Inflammatory macrophage (primary cell): ENCODE measurements at regions not wholly inside any gene's neighbourhood (a gene's known extent, or its start where the extent isn't known, plus 50 kb on each side); places are given as distances from the start of the nearest gene placed in this dataset.
"Not testable (repeated sequence)": the region's sequence is repeated elsewhere in the genome, so short reads cannot be mapped to it uniquely, and the experiment has no call there.

Source experiments
- DNase-seq, 2 donors: peaks; one replicate each; pipeline ENCODE4 v3.0.0-alpha.2; 2020 to 2022

GRCh38 chr10:117750616-117751015 lies 208.1 kb downstream of the EMX2 start:
- no peak for DNase-seq

GRCh38 chr10:117751259-117751658 lies 208.7 kb downstream of the EMX2 start:
- no peak for DNase-seq

- no peak for DNase-seq
These were observed 209.6 kb downstream of the EMX2 start for GRCh38 chr10:117752103-117752502.

DNA sequence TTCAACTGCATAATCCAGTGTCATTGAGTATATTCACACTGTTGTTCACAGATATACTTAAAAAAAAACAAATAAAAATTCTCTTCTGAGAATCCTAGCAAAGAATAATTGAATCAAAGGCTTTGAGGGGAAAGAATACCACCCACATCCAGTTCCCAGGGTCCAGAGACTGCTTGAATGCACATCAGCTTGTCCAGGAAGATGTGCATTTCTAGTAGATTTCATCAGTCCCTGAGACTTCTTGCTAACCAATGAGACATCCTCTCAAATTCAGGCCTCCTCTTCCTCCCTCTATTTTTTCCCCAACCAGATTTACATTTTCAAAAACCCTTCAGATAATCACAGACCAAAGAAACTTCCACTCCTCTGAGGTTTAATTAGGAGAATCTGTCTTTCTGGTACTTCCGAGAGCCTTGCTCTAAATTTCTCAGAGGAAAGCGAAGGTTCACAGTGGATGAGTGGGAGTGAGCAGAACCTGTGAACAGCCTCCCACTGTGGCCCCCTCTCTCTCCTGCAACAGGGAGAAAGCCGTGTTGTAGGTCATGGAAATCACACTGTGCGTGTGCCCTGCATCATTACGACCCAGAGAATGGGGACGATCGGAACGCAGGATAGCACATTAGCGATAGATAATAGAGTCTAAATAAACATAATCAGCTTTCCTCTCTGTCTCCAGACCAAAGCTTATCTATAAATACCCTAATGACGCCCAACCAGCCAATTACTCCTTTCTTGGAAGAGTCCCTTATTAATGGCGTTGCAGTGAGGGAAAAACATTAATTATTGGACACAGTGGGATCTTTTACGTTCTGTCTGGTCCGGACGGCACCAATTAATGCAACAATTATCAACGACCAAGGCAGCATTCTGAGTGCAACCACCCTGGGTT lies 212.5 kb downstream of the EMX2 start:
- DNase-seq: no peak

- no peak for DNase-seq
These were observed 213.1 kb downstream of the EMX2 start for GRCh38 chr10:117755659-117756014.

GRCh38 chr10:117757086-117757720 lies 214.7 kb downstream of the EMX2 start:
- DNase-seq: no peak

DNA sequence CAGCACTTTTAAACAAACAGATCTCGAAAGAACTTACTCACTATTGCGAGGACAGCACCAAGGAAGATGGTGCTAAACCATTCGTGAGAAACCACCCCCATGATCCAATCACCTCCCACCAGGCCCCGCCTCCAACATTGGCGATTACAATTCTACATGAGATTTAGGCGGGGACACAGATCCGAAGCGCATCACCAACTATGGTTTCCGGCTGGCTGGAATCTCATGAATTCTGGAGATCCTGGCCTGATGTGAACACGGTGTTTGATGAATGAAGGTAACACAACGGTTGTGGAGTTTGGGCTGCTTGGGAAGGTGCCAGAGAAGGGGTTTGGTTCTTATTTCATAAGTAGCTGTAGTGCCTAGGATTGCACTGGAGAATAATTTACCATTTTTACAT lies 216.7 kb downstream of the EMX2 start:
- DNase-seq: no peak

DNA sequence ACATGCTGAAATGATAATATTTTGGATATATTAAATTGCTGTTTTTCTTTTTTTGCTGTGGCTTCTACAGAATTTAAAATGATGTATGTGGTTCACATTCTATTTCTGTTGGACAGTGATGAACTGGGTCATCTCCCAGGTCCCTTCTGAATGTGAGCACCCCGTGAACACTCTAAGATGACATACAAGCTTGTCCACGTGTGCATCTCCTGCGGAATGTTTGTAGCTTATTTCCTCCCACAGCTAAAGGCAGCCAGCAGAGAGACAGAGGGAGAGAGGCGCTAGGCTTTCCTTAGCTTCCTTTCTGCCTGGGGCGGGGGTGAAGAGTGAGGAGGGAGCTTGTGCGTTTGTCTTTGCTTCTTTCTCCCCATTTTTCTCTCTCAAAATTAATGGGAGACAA lies 219.1 kb downstream of the EMX2 start:
- DNase-seq: no peak

GRCh38 chr10:117762126-117762818 lies 219.7 kb downstream of the EMX2 start:
- no peak for DNase-seq

DNA sequence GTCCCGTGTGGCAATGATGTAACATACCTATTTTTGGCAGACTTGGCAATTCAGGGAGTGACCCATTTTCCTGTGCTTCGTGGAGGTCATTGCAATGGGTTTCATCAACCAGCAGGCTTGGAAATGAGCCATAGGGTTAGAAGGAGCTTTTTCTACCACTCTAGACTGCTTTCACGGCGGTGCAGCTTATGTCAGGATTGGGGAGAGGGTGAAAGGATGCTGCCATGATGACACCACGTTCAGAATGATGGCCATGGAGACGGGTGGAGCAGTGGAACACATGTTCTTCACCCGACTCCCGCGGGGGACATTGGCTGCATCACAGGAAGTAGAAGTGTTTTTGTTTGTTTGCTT lies 220.2 kb downstream of the EMX2 start:
- no peak for DNase-seq

DNA sequence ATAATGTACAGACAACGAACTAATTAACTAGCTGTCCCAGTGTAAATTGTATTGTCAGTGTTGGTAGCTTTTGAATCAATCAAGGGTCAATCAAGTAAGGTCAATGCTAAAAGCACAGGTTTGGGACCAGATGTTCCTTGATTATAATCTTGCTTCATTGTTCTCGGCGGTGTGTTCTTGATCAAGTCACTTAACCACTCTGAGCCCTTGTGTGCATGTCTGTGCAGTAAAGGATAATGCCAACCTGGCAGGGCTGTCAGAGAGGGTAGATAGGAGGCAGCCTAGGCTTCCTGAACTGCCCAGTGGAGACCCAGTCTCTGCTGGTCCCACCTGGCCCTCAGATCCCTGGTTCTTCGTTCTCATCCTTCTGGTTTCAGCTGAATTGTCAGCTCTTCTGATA lies 221.0 kb downstream of the EMX2 start:
- no peak for DNase-seq

GRCh38 chr10:117768333-117769042 lies 225.9 kb downstream of the EMX2 start:
- DNase-seq: no peak

DNA sequence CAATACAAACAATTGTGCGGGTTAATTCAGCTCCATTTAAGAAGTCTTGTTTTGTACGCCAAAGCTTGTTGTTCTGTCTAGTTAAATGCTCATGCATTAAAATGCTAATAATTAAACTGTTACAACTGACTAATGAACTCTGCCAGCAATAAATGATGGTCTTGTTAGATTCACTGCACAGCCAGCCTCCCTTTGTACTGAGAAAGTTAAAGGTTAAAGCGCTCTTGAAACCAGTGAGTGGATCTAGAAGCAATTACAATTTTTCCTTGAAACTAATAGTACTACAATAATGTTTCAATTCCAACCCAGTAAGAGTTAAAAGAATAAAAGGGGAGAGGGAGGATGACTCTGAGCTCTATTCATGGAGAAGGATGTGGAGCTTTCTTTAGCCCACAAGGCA lies 233.0 kb downstream of the EMX2 start:
- no peak for DNase-seq

- not testable (repeated sequence) for DNase-seq
These were observed 234.7 kb downstream of the EMX2 start for GRCh38 chr10:117777222-117777621.

DNA sequence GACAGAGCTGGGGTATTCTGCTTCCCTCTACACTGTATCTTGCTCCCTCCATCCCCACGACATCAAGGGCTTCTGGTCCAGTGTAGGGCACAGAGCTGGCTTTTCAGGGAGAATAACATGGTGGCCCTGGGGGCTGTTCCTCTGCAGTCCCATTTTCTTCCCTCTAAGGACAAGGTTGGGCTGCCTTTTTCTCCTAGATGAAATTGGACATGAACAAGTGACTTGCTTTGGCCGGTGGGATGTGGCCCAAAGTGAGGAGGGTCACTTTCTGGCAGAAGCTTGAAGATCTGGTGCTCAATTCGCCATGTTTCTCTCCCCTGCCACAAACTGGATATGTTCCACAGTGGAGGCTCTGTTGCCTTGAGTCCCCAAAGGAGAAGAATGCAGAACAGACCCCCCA lies 235.7 kb downstream of the EMX2 start:
- no peak for DNase-seq

DNA sequence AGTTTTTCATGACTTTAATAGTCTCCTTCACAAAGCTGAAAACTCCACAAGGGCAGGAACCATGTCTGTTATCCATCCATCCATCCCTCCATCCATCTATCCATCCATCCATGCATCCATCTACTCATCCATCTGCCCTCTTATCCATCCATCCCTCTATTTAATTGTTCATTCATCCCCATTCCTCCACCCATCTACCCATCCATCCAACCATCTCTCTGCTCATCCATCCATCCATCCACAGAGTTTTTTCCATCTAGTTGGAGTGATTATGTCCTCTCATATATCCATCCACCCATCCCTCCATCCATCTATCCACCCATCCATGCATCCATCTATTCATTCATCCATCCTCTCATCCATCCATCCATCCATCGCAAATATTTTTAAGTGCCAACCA lies 237.9 kb downstream of the EMX2 start:
- DNase-seq: no peak

DNA sequence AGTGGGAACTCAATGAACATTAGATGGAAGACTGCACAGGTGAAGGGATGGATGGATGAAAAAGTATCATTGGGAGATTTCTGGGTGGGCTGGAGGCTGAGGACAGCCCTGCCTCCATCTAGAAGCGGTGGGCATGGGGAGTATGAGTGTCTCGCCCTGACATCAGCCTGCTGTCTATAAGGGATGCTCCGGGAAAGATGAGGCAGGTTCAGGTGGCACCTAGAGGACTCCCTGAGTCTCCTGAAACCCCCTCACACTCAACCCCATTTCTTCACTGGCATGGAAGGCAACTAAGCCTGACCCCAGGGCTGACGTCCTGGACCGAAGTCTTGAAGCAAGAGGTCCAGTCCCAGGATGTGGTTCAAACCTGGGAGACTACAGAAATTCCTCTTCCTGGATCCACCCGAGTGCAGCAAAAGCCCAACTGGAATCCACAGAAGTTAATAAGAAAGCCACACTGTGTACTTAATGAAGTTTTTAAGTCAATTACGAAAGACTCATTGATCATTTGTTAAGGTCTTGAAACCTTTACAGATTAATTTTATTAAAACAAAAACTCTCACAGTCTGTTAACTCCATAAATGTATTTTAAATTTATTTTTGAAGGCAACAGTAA lies 238.8 kb downstream of the EMX2 start:
- no peak for DNase-seq

DNA sequence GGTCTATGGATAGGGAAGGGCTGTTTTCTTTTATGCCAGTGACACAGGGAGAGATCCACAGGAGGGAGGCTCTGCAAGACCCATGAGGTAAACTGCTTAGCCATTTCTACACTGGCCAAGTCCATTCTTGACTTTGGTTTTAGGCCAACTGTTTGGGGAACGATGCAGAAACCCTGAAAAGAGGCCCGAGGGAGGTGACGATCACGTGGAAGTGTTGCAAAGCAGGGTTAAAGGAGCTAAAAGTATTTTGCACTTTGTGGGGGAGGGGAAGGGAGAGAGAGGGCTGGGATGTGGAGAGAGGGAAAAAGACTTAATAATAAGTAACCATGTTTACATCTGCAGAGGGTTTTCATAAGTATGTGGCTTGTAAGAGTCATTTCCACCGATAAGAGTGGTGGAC lies 239.7 kb downstream of the EMX2 start:
- DNase-seq: no peak

GRCh38 chr10:117783698-117784395 lies 241.3 kb downstream of the EMX2 start:
- no peak for DNase-seq

GRCh38 chr10:117784776-117785175 lies 242.2 kb downstream of the EMX2 start:
- no peak for DNase-seq

- no peak for DNase-seq
These were observed 246.4 kb downstream of the EMX2 start for GRCh38 chr10:117788911-117789310.

- DNase-seq: no peak
These were observed 247.6 kb downstream of the EMX2 start for GRCh38 chr10:117790179-117790578.
